ENCODE measurements at regions not wholly inside any gene's neighbourhood (a gene's known extent, or its start where the extent isn't known, plus 50 kb on each side); places are given as distances from the start of the nearest gene placed in this dataset.

GRCh38 chr11:128374026-128374425 is 213.3 kb downstream of the ETS1 start:
- Mint-ChIP-seq H3K9me3 (peaks cover 13% of the 10 kb centered on the region), H3K27me3 (ENCODE audit: low read depth) (no peaks in the 10 kb centered on the region; the same call in 1 of the 2 replicates), H3K36me3 (no peaks in the 10 kb centered on the region; the same call in 1 of the 2 replicates), H3K4me3 (no peak overlapping the region), H3K4me1 (peaks cover 16% of the 10 kb centered on the region), H3K27ac (no peak overlapping the region)
- no peak for TF ChIP-seq E2F4 (CRISPR knock-in tag; IDR thresholded peaks at IDR 0.05; ENCODE audit: borderline replicate concordance, low read depth)
- ChIA-PET CTCF (no interaction called here), POLR2A (no interaction called here)
- ATAC-seq (no peak), DNase-seq (ENCODE audit: low spot score) (no peak)

GRCh38 chr11:128372977-128373376 is 214.4 kb downstream of the ETS1 start:
- Mint-ChIP-seq H3K27ac (no peak overlapping the region), H3K27me3 (ENCODE audit: low read depth) (no peaks in the 10 kb centered on the region; the same call in 1 of the 2 replicates), H3K36me3 (no peaks in the 10 kb centered on the region; the same call in 1 of the 2 replicates), H3K4me3 (no peak overlapping the region), H3K9me3 (peaks cover 8% of the 10 kb centered on the region; the same call in 1 of the 2 replicates), H3K4me1 (peaks cover 16% of the 10 kb centered on the region)
- no peak for TF ChIP-seq AFF4 (CRISPR knock-in tag; IDR thresholded peaks at IDR 0.05; ENCODE audit: borderline replicate concordance)
- no peak for DNase-seq (ENCODE audit: low spot score)
- CTCF ChIA-PET: no interaction called here
- POLR2A ChIA-PET: no interaction called here
- ATAC-seq: no peak

- Mint-ChIP-seq H3K27ac (no peak overlapping the region), H3K27me3 (ENCODE audit: low read depth) (no peaks in the 10 kb centered on the region), H3K36me3 (no peaks in the 10 kb centered on the region), H3K9me3 (no peaks in the 10 kb centered on the region), H3K4me1 (peaks cover 16% of the 10 kb centered on the region), H3K4me3 (no peak overlapping the region)
- TF ChIP-seq PRDM15 (CRISPR knock-in tag; IDR thresholded peaks at IDR 0.05): no peak
- DNase-seq (ENCODE audit: low spot score): no peak
- POLR2A ChIA-PET: no interaction called here
- CTCF ChIA-PET: no interaction called here
- no peak for ATAC-seq
Measured at GRCh38 chr11:128367573-128367972, 219.8 kb downstream of the ETS1 start.

- Mint-ChIP-seq H3K4me1 (0 out of 2 replicates have a peak, but pooled peaks cover 1% of the 10 kb centered on the region), H3K36me3 (no peaks in the 10 kb centered on the region), H3K4me3 (no peak overlapping the region), H3K27me3 (ENCODE audit: low read depth) (no peaks in the 10 kb centered on the region), H3K27ac (no peak overlapping the region), H3K9me3 (no peaks in the 10 kb centered on the region)
- DNase-seq (ENCODE audit: low spot score): no peak
- POLR2A ChIA-PET: no interaction called here
- TF ChIP-seq ETV6 (CRISPR knock-in tag; IDR thresholded peaks at IDR 0.05) (no peak), SP1 (CRISPR knock-in tag; conservative IDR thresholded peaks at IDR 0.05) (no peak), ZNF138 (CRISPR knock-in tag; conservative IDR thresholded peaks at IDR 0.05) (no peak), CREM (CRISPR knock-in tag; IDR thresholded peaks at IDR 0.05) (no peak), NFYB (CRISPR knock-in tag; conservative IDR thresholded peaks at IDR 0.05; ENCODE audit: low read depth) (no peak), ATF2 (CRISPR knock-in tag; IDR thresholded peaks at IDR 0.05; ENCODE audit: borderline replicate concordance, low read depth) (no peak), AR (CRISPR knock-in tag; IDR thresholded peaks at IDR 0.05) (no peak), NFATC4 (CRISPR knock-in tag; IDR thresholded peaks at IDR 0.05) (no peak)
- ATAC-seq: no peak
- CTCF ChIA-PET: no interaction called here
Measured at GRCh38 chr11:128365044-128365443, 222.3 kb downstream of the ETS1 start.

Measured in WTC11 (cell line).